C4-2B (cell line): ENCODE measurements at regions not wholly inside any gene's neighbourhood (a gene's known extent, or its start where the extent isn't known, plus 50 kb on each side); places are given as distances from the start of the nearest gene placed in this dataset.

ENCODE experiments used
- ZFX ChIP-seq: fragments of 450-650 bp; IDR thresholded peaks from 2 replicates; pipeline ENCODE4 v1.6.1; 2017
- TF ChIP-seq, protein P1 (sequence below): fragments of 450-650 bp; conservative IDR thresholded peaks from 2 replicates; pipeline ENCODE4 v1.5.1; 2017; ENCODE audit warnings: mild to moderate bottlenecking

DNA sequence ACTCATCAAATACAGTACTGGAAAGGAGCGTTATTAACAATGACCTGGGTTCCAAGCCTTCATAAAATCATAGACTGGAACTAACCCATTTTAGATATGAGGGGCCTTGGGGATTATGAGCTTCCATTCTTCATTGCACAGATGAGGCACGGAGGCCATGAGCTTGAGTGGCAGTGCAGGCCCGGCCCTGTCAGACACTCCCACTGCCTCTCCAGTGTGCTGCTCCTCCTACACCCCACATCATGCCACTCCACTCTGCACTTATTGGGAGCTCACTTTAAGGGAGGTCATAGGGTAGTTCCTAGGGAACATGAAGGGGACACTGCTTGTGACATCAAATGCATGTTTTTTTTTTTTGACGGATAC lies 77.9 kb downstream of the TSN start:
- TF ChIP-seq, protein P1, sequence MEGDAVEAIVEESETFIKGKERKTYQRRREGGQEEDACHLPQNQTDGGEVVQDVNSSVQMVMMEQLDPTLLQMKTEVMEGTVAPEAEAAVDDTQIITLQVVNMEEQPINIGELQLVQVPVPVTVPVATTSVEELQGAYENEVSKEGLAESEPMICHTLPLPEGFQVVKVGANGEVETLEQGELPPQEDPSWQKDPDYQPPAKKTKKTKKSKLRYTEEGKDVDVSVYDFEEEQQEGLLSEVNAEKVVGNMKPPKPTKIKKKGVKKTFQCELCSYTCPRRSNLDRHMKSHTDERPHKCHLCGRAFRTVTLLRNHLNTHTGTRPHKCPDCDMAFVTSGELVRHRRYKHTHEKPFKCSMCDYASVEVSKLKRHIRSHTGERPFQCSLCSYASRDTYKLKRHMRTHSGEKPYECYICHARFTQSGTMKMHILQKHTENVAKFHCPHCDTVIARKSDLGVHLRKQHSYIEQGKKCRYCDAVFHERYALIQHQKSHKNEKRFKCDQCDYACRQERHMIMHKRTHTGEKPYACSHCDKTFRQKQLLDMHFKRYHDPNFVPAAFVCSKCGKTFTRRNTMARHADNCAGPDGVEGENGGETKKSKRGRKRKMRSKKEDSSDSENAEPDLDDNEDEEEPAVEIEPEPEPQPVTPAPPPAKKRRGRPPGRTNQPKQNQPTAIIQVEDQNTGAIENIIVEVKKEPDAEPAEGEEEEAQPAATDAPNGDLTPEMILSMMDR = no peak
- no peak for TF ChIP-seq ZFX
